ENCODE measurements at regions not wholly inside any gene's neighbourhood (a gene's known extent, or its start where the extent isn't known, plus 50 kb on each side); places are given as distances from the start of the nearest gene placed in this dataset.

DNA sequence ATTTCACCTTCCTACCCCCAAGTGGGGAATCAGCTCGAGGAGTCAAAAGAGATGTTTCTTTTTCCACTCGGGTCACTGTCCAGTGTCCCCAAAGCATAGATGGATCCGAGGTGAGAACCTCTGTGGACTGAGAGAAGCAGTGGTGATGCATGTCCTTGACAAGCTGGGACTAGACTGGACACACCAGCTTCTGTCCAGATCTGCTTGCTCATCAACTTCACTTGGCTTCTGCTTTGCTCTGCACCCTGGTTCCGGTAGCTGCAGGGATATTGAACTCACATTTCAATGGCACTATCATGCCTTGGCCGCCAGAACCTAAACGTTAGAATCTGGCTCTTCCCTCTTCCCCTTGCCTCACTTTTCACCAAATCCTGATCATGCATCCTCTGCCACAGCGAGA is 50.3 kb upstream of the CXCL12 start:
- no peak for ATAC-seq (ENCODE audit: low FRiP score)

DNA sequence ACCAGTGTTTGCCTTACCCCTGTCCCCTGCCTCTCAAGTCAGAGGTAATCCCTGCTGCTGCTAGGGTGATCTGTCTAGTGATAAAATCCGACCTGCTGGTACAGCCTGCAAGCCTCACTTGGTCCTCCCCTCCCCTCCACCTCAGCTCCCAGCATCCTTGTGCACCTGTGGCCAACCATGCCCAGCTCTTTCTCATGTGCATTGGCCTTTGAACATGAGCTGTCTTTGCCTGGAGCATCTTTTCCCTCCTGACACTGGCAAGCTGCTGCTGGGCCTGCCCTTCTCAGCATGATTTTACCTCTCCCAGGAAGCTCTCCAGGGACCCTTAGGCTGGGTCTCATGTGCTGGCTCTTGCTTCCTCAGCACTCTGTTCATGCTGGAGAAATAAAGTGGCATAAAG is 51.3 kb upstream of the CXCL12 start:
- ATAC-seq (ENCODE audit: low FRiP score) (no peak), DNase-seq (ENCODE audit: low spot score) (no peak)
- TF ChIP-seq, protein P1, sequence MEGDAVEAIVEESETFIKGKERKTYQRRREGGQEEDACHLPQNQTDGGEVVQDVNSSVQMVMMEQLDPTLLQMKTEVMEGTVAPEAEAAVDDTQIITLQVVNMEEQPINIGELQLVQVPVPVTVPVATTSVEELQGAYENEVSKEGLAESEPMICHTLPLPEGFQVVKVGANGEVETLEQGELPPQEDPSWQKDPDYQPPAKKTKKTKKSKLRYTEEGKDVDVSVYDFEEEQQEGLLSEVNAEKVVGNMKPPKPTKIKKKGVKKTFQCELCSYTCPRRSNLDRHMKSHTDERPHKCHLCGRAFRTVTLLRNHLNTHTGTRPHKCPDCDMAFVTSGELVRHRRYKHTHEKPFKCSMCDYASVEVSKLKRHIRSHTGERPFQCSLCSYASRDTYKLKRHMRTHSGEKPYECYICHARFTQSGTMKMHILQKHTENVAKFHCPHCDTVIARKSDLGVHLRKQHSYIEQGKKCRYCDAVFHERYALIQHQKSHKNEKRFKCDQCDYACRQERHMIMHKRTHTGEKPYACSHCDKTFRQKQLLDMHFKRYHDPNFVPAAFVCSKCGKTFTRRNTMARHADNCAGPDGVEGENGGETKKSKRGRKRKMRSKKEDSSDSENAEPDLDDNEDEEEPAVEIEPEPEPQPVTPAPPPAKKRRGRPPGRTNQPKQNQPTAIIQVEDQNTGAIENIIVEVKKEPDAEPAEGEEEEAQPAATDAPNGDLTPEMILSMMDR (IDR thresholded peaks at IDR 0.05): no peak

More for the DNA sequence above, 50.3 kb upstream of the CXCL12 start:
- DNase-seq (ENCODE audit: low spot score): no peak
- TF ChIP-seq, protein P1 (IDR thresholded peaks at IDR 0.05): no peak

DNA sequence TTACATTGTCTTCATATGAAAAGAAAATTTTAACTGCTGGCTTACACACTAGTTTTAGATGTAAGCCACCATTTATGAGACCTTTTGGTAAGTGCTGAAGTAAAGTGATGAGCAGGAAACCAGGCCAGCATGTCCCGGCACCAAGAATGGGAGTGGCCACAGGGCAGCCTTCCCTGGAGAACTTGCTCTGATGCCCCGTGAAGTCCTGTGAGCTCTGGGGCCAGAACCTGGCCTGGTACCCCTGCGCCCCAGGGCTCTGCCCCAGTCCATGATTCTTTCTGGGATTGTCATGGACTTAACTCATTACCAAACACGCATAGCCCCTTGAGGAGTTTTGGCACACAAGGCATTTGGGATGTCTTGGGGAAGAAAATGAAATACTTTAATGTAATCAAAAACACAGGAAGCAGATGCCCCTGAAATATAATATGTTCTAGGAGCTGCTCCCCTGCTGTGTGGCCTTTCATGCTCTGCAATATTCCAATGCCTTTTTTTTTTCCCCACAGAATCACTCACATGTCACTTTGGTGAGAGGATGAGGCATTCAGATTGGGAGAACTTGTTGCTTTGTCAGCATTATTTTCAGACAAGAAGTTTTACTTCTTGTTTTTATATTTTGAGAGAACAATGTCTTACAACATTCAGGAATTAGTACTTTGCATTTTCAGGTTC is 53.1 kb upstream of the CXCL12 start:
- ATAC-seq (ENCODE audit: low FRiP score) (no peak), DNase-seq (ENCODE audit: low spot score) (no peak)
- TF ChIP-seq, protein P1 (IDR thresholded peaks at IDR 0.05): no peak

DNA sequence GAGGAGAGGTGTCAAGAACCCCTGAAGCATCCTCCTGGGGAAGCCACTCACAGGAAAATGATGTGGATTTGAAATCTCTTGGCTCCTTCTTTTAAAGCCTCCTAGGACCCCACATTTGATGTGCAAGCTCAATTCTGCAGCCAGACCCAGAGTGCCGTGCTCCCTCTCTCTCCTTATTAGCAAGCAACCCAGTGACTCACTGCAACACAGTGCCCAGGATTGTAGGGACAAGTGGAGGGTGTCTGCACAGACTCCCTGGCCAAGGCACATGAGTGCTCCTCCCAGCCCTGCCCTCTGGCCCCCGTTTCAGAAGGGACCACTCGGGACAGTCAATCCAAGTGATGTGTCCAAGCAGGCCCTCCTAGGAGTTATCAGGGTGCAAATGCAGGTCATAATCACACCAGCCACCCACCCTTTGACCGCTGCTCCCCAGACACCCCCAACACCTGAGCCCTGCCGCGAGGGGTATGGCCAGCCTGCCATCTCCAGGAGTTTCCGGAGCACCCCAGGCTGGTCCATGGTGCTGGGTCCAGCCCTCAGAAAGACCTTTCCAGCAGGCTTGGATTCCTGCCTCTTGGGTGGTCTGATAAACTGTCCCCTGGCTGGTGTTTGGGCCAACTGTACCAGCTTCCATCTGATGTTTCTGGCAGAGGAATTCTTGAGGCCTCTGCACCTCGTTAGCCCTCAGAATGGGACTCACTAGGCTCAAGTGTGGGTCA is 54.5 kb upstream of the CXCL12 start:
- ATAC-seq (ENCODE audit: low FRiP score) (no peak), DNase-seq (ENCODE audit: low spot score) (no peak)
- TF ChIP-seq, protein P1 (IDR thresholded peaks at IDR 0.05): no peak

DNA sequence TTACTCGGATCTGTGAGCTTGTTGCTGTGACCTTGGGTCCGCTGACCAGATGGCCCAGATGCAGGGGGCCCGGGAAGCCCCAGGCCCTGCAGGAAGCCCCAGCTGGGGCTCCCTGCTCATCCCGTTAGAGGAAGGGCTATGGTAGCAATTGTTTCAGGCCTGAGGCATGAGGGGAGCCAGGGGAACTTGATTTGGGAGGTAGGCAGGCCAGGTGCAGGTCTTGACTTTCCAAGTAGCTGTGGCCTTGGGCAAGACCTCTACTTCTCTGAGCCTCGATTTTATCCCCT is 55.0 kb upstream of the CXCL12 start:
- no peak for DNase-seq (ENCODE audit: low spot score)
- no peak for ATAC-seq (ENCODE audit: low FRiP score)
- TF ChIP-seq, protein P1 (IDR thresholded peaks at IDR 0.05): no peak

DNA sequence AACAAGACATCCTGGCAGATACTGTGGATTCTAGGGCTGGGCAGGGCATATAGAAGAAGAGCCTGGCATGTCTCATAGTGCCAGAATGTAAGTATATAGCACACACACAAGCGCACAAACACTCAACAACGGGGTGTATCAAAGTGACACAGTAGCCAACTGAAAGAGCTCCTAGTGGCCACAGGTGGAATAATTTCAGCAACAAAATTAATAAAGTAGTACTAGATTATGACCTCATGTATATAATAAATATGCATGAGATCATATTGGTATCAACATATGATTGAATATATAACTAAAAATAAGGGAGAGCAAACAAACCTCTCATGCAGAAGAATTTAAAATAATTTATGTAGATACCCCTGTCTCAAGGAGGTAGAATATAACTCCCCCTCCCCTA is 72.4 kb upstream of the CXCL12 start:
- no peak for DNase-seq (ENCODE audit: low spot score)
- TF ChIP-seq, protein P1 (IDR thresholded peaks at IDR 0.05): no peak
- ATAC-seq (ENCODE audit: low FRiP score): no peak
